H1 (cell line): ENCODE measurements at regions not wholly inside any gene's neighbourhood (a gene's known extent, or its start where the extent isn't known, plus 50 kb on each side); places are given as distances from the start of the nearest gene placed in this dataset.

Experiments used
- CTCF ChIA-PET: fragments of 300-600 bp; sonication (Branson Sonifier 250); formaldehyde crosslinking; loops from one replicate; lab custom pipeline; 2021; ENCODE audit not compliant: partially characterized antibody; lab: Charles Lee
- POLR2A ChIA-PET: fragments of 300-600 bp; sonication (Branson Sonifier 250); formaldehyde crosslinking; loops from one replicate; lab custom pipeline; 2021; ENCODE audit warnings: inconsistent platforms; ENCODE audit not compliant: partially characterized antibody; lab: Charles Lee
- DNase-seq, 2 experiments: peaks; one replicate each; pipeline versions ENCODE4 v3.0.0 to v3.0.0-alpha.2; 2010 to 2022; ENCODE audit warnings: low spot score in 2 of 2, low read depth in 1 of 2, mixed read lengths in 1 of 2
- FAIRE-seq: peaks from 2 replicates; lab custom pipeline; 2011; peaks lifted over from hg19 to GRCh38; lab: Jason Lieb, UNC
- H2AFZ ChIP-seq: 2 replicates; pipeline ENCODE4 v1.8.1; 2012; ENCODE audit warnings: low read length, inconsistent platforms
- H2AK5ac ChIP-seq: 2 replicates; pipeline ENCODE4 v1.6.1; 2013; ENCODE audit warnings: low read depth, low read length
- H2BK120ac ChIP-seq: replicated peaks from 2 replicates; pipeline ENCODE3; 2013; ENCODE audit warnings: low read depth, low read length, inconsistent platforms
- H2BK12ac ChIP-seq: 2 replicates; pipeline ENCODE4 v1.6.1; 2013; ENCODE audit warnings: low read depth, low read length
- H2BK15ac ChIP-seq: 2 replicates; pipeline ENCODE4 v1.6.1; 2013; ENCODE audit warnings: low read length
- H2BK20ac ChIP-seq: 2 replicates; pipeline ENCODE4 v1.6.1; 2013; ENCODE audit warnings: low read length
- H2BK5ac ChIP-seq: 2 replicates; pipeline ENCODE4 v1.6.1; 2013; ENCODE audit warnings: low read depth, low read length
- H3K14ac ChIP-seq: 2 replicates; pipeline ENCODE4 v1.6.1; 2013; ENCODE audit warnings: inconsistent platforms; ENCODE audit not compliant: insufficient read length
- H3K18ac ChIP-seq: 2 replicates; pipeline ENCODE4 v1.6.1; 2013; ENCODE audit warnings: low read length; ENCODE audit errors: extremely low read depth
- H3K23ac ChIP-seq: 2 replicates; pipeline ENCODE4 v1.6.1; 2013; ENCODE audit warnings: inconsistent platforms; ENCODE audit not compliant: insufficient read length
- H3K23me2 ChIP-seq: 2 replicates; pipeline ENCODE4 v1.6.1; 2013; ENCODE audit warnings: low read depth, low read length
- H3K27ac ChIP-seq: 2 replicates; pipeline ENCODE4 v1.6.1; 2011; ENCODE audit warnings: low read depth, low read length, inconsistent platforms
- H3K27me3 ChIP-seq, 4 experiments: replicated peaks in 1 of 4; 1 replicate in 1 of 4; 2 replicates in 3 of 4; pipeline versions ENCODE4 v1.6.1 to v1.8.1; 2011 to 2013; ENCODE audit warnings: low read length in 3 of 4, mild to moderate bottlenecking in 3 of 4, inconsistent platforms in 2 of 4, mixed read lengths in 2 of 4, moderate library complexity in 1 of 4; ENCODE audit not compliant: control insufficient read depth in 3 of 4, insufficient read depth in 3 of 4; ENCODE audit errors: extremely low read depth in 1 of 4
- H3K36me3 ChIP-seq, 4 experiments: 2 replicates each; pipeline versions ENCODE4 v1.6.1 to v1.8.1; 2011 to 2013; ENCODE audit warnings: mild to moderate bottlenecking in 4 of 4, low read length in 3 of 4, moderate library complexity in 2 of 4, control low read depth in 1 of 4, inconsistent platforms in 1 of 4; ENCODE audit not compliant: insufficient read depth in 4 of 4, control insufficient read depth in 2 of 4
- H3K4ac ChIP-seq: replicated peaks from 2 replicates; pipeline ENCODE3; 2013; ENCODE audit warnings: low read length, low read depth, mixed read lengths, inconsistent platforms; ENCODE audit not compliant: insufficient read length
- H3K4me1 ChIP-seq, 4 experiments: replicated peaks in 1 of 4; 1 replicate in 1 of 4; 2 replicates in 3 of 4; pipeline versions ENCODE4 v1.6.1 to v1.8.1; 2011 to 2013; ENCODE audit warnings: low read length in 3 of 4, inconsistent platforms in 2 of 4, mixed read lengths in 1 of 4; ENCODE audit not compliant: insufficient read depth in 4 of 4, control insufficient read depth in 3 of 4
- H3K4me2 ChIP-seq, 2 experiments: 2 replicates each; pipeline versions ENCODE4 v1.6.1 to v1.8.1; 2011 to 2013; ENCODE audit warnings: low read depth in 2 of 2, low read length in 2 of 2, control low read depth in 1 of 2, inconsistent platforms in 1 of 2, mild to moderate bottlenecking in 1 of 2; ENCODE audit not compliant: insufficient read depth in 1 of 2
- H3K4me3 ChIP-seq, 4 experiments: fragments of 200-600, 300-600 bp in 1 of 4; sonication (generic), shearing (Covaris generic), sonication (Bioruptor Twin) in 1 of 4; 2 replicates each; pipeline versions ENCODE4 v1.5.1 to v1.8.1; 2011 to 2016; ENCODE audit warnings: low read length in 4 of 4, low read depth in 3 of 4, control low read depth in 2 of 4, inconsistent platforms in 2 of 4, mild to moderate bottlenecking in 2 of 4, mixed read lengths in 1 of 4, moderate library complexity in 1 of 4; ENCODE audit not compliant: insufficient read depth in 2 of 4; ENCODE audit errors: extremely low read depth in 1 of 4
- H3K56ac ChIP-seq: replicated peaks from 2 replicates; pipeline ENCODE3; 2013; ENCODE audit warnings: low read depth, mild to moderate bottlenecking, mixed read lengths, low read length, inconsistent platforms; ENCODE audit not compliant: insufficient read length
- H3K79me1 ChIP-seq: 2 replicates; pipeline ENCODE4 v1.6.1; 2013; ENCODE audit warnings: low read depth, low read length, control low read depth
- H3K79me2 ChIP-seq, 2 experiments: 2 replicates each; pipeline versions ENCODE4 v1.6.1 to v1.8.1; 2012 to 2013; ENCODE audit warnings: low read length in 2 of 2, mild to moderate bottlenecking in 2 of 2, inconsistent platforms in 1 of 2; ENCODE audit not compliant: insufficient read depth in 2 of 2, control insufficient read depth in 1 of 2
- H3K9ac ChIP-seq, 4 experiments: replicated peaks in 1 of 4; 1 replicate in 1 of 4; 2 replicates in 3 of 4; pipeline versions ENCODE4 v1.6.1 to v1.8.1; 2011 to 2013; ENCODE audit warnings: low read depth in 3 of 4, low read length in 3 of 4, control low read depth in 2 of 4, mild to moderate bottlenecking in 2 of 4, moderate library complexity in 2 of 4, inconsistent platforms in 1 of 4; ENCODE audit errors: extremely low read depth in 1 of 4
- H3K9me3 ChIP-seq, 2 experiments: 2 replicates each; pipeline versions ENCODE4 v1.6.1 to v1.8.1; 2012 to 2013; ENCODE audit warnings: mild to moderate bottlenecking in 2 of 2, moderate library complexity in 2 of 2, control low read depth in 1 of 2, inconsistent platforms in 1 of 2, low read depth in 1 of 2, low read length in 1 of 2, mixed read lengths in 1 of 2; ENCODE audit not compliant: insufficient read depth in 2 of 2
- H4K20me1 ChIP-seq, 2 experiments: replicated peaks in 1 of 2; 2 replicates each; pipeline versions ENCODE3 to v1.8.1; 2011 to 2013; ENCODE audit warnings: inconsistent platforms in 2 of 2, low read length in 2 of 2, mild to moderate bottlenecking in 1 of 2; ENCODE audit not compliant: insufficient read depth in 2 of 2, control insufficient read depth in 1 of 2
- H4K5ac ChIP-seq: 2 replicates; pipeline ENCODE4 v1.6.1; 2013; ENCODE audit warnings: low read length, low read depth, mixed read lengths, inconsistent platforms; ENCODE audit not compliant: insufficient read length
- H4K8ac ChIP-seq: 2 replicates; pipeline ENCODE4 v1.8.0; 2013; ENCODE audit warnings: mild to moderate bottlenecking, moderate library complexity, low read length, inconsistent platforms; ENCODE audit not compliant: insufficient read depth; ENCODE audit errors: extremely low read depth
- H4K91ac ChIP-seq: replicated peaks from 2 replicates; pipeline ENCODE3; 2013; ENCODE audit warnings: low read length, mixed read lengths, inconsistent platforms; ENCODE audit not compliant: insufficient read length
- BCL11A ChIP-seq, 2 experiments: IDR thresholded peaks; one replicate each; pipeline ENCODE4 v1.6.1; 2011; ENCODE audit warnings: low read depth in 2 of 2, low read length in 2 of 2, mild to moderate bottlenecking in 2 of 2
- RAD21 ChIP-seq, 2 experiments: IDR thresholded peaks in 1 of 2; conservative IDR thresholded peaks in 1 of 2; 2 replicates each; pipeline ENCODE4 v1.6.1; 2011; ENCODE audit warnings: low read depth in 2 of 2, low read length in 2 of 2, improper control_type of control experiment in 1 of 2, inconsistent platforms in 1 of 2, mild to moderate bottlenecking in 1 of 2, moderate library complexity in 1 of 2
- TBP ChIP-seq: IDR thresholded peaks from 2 replicates; pipeline ENCODE4 v1.6.1; 2011; ENCODE audit warnings: low read depth, low read length, improper control_type of control experiment
- TEAD4 ChIP-seq: IDR thresholded peaks from 2 replicates; pipeline ENCODE4 v1.6.1; 2012; ENCODE audit warnings: low read depth, low read length, inconsistent platforms, mixed read lengths
- WGBS, 2 experiments: shearing (Covaris generic) in 1 of 2; methylation state at CpG; one replicate each; pipeline versions ENCODE4 v1.1.6 to v1.1.7; 2013 to 2015; ENCODE audit warnings: low lambda C conversion rate in 2 of 2, mixed read lengths in 2 of 2, inconsistent platforms in 1 of 2, low coverage in 1 of 2, missing lambda C conversion rate in 1 of 2; ENCODE audit not compliant: insufficient replicate concordance in 2 of 2, insufficient coverage in 1 of 2, insufficient read length in 1 of 2; ENCODE audit errors: extremely low coverage in 1 of 2, missing lambda C conversion rate in 1 of 2; 5-methylcytosine and 5-hydroxymethylcytosine counted together

GRCh38 chr2:207276858-207277257, 111.1 kb upstream of the KLF7 start:
- no peak overlapping the region for H3K4me3 ChIP-seq
- no peaks in the 10 kb centered on the region for H4K20me1 ChIP-seq
- no peaks in the 10 kb centered on the region for H3K79me2 ChIP-seq
- H2BK20ac ChIP-seq, result no peak overlapping the region
- no peak overlapping the region for H3K4ac ChIP-seq
- ChIA-PET CTCF (interaction anchor here (1.0 to 1.2 kb wide), 4 partner anchors 18 to 288 kb away, joined by 3 to 4 read pairs (median 3); no protein-coding TSS in a partner anchor), POLR2A (no interaction called here)
- no peak overlapping the region for H2BK12ac ChIP-seq
- DNase-seq (no peak), FAIRE-seq (no peak)
- no peak overlapping the region for H2BK5ac ChIP-seq
- H3K4me2 ChIP-seq, result no peak overlapping the region
- H4K91ac ChIP-seq, result no peak overlapping the region
- no peak overlapping the region for H3K14ac ChIP-seq
- TF ChIP-seq BCL11A (IDR thresholded peaks at IDR 0.05; ENCODE audit: low read depth in 2 of 2, low read length in 2 of 2), result no peak
- no peak for TF ChIP-seq TBP
- peak; percentile 76 for TF ChIP-seq TEAD4
- 0 out of 4 replicates have a peak, but pooled peaks of 1 of the 2 experiments have one; percentile 1 for TF ChIP-seq RAD21 (IDR thresholded peaks at IDR 0.05 in 1 of 2, conservative IDR thresholded peaks at IDR 0.05 in 1 of 2; ENCODE audit: low read depth in 2 of 2, low read length in 2 of 2)
- H3K4me1 ChIP-seq, result no peaks in the 10 kb centered on the region
- H2AFZ ChIP-seq, result no peak overlapping the region
- no peak overlapping the region for H2AK5ac ChIP-seq
- no peak overlapping the region for H3K27ac ChIP-seq
- H3K79me1 ChIP-seq, result no peaks in the 10 kb centered on the region
- no peak overlapping the region for H3K18ac ChIP-seq
- H2BK15ac ChIP-seq, result no peak overlapping the region
- no peaks in the 10 kb centered on the region for H3K27me3 ChIP-seq
- H2BK120ac ChIP-seq, result no peak overlapping the region
- H3K9me3 ChIP-seq, result 0 out of 4 replicates have a peak, but pooled peaks cover 2 to 4% of the 10 kb centered on the region in 2 experiments
- peak overlapping the region; percentile 62; the same call in 1 of the 2 replicates for H4K8ac ChIP-seq
- no peak overlapping the region for H4K5ac ChIP-seq
- no peak overlapping the region for H3K9ac ChIP-seq
- H3K36me3 ChIP-seq, result no peaks in the 10 kb centered on the region
- H3K56ac ChIP-seq, result no peak overlapping the region
- 84% methylated on average over 3 of the region's 3 CpGs; no CpG with 5 or more reads in 1 of the 2 experiments for WGBS, 2 experiments
- H3K23ac ChIP-seq, result no peak overlapping the region
- H3K23me2 ChIP-seq, result no peaks in the 10 kb centered on the region
